KMS-11 (cell line): ENCODE measurements at regions not wholly inside any gene's neighbourhood (a gene's known extent, or its start where the extent isn't known, plus 50 kb on each side); places are given as distances from the start of the nearest gene placed in this dataset.

ENCODE experiments used
- H2AFZ ChIP-seq: fragments of 200-600 bp; sonication (generic); 2 replicates; pipeline ENCODE4 v1.6.1; 2016; ENCODE audit warnings: antibody characterized with exemption, mixed run types, low read depth
- H3K27ac ChIP-seq: fragments of 200-600 bp; sonication (generic); 2 replicates; pipeline ENCODE4 v1.6.1; 2016; ENCODE audit warnings: mild to moderate bottlenecking, mixed run types
- H3K27me3 ChIP-seq: fragments of 200-600 bp; sonication (generic); 2 replicates; pipeline ENCODE4 v1.6.1; 2017; ENCODE audit warnings: mild to moderate bottlenecking, low read depth, mixed run types, moderate library complexity; ENCODE audit not compliant: insufficient read depth
- H3K36me3 ChIP-seq: fragments of 200-600 bp; sonication (generic); 2 replicates; pipeline ENCODE4 v1.6.1; 2017; ENCODE audit warnings: mild to moderate bottlenecking, mixed run types; ENCODE audit not compliant: insufficient read depth
- H3K4me1 ChIP-seq: fragments of 200-600 bp; sonication (generic); 2 replicates; pipeline ENCODE4 v1.6.1; 2016; ENCODE audit warnings: mild to moderate bottlenecking, low read depth, mixed run types; ENCODE audit not compliant: poor library complexity, severe bottlenecking
- H3K4me2 ChIP-seq: fragments of 200-600 bp; sonication (generic); 2 replicates; pipeline ENCODE4 v1.7.0; 2016; ENCODE audit warnings: mild to moderate bottlenecking, mixed run types
- H3K4me3 ChIP-seq: fragments of 200-600 bp; sonication (generic); IDR thresholded peaks from 2 replicates; pipeline ENCODE4 v1.6.1; 2017; ENCODE audit warnings: low read depth, low read length, mixed read lengths; ENCODE audit not compliant: insufficient read depth
- H3K79me2 ChIP-seq: fragments of 200-600 bp; sonication (generic); 2 replicates; pipeline ENCODE4 v1.6.1; 2016; ENCODE audit warnings: low read depth, mixed run types; ENCODE audit not compliant: insufficient read depth
- H3K9ac ChIP-seq: fragments of 200-600 bp; sonication (generic); 2 replicates; pipeline ENCODE4 v1.6.1; 2016; ENCODE audit warnings: mild to moderate bottlenecking, mixed run types
- H4K20me1 ChIP-seq: fragments of 200-600 bp; sonication (generic); 2 replicates; pipeline ENCODE4 v1.6.1; 2016; ENCODE audit warnings: mild to moderate bottlenecking, mixed run types; ENCODE audit not compliant: insufficient read depth
- TF ChIP-seq, protein P1 (sequence below): fragments of 200-600 bp; sonication (generic); conservative IDR thresholded peaks from 2 replicates; pipeline ENCODE4 v1.6.1; 2017; ENCODE audit warnings: low read depth, mild to moderate bottlenecking, antibody characterized with exemption, low read length, moderate library complexity, mixed read lengths

DNA sequence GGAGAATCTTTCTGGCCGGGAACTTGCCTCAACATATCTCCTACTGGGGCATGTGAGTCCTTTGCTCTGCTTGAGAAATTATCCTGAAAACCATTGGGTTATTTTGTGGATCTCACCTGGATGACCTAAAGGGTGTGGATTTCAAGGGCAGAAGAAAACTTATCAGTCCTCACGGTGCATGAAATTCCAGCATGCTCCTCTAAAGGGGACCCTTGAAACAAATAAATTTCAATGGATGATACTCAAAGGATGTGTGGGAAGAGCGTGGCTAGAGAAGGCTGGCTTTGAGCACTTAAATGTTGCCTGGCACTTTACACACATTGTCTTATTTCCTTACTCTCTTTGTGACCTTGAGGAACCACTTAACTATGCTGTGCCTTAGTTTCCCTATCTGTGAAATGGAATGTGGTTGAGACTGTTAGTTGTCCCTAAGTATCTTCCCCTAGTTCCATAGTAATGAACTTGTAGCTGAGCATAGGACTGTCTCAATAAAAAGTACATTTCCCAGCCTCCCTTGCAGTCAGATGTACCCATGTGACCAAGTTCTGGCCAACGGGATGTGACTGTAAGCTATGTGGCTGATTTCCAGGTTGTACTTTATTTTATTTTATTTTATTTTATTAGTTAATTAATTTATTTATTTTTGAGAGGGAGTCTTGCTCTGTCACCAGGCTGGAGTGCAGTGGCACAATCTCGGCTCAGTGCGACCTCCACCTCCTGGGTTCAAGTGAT lies 81.9 kb upstream of the PTPN1 start:
- H3K4me3 ChIP-seq: no peak overlapping the region
- no peaks in the 10 kb centered on the region for H3K79me2 ChIP-seq
- no peaks in the 10 kb centered on the region for H3K36me3 ChIP-seq
- no peak overlapping the region for H3K4me2 ChIP-seq
- peaks cover 48% of the 10 kb centered on the region for H3K27me3 ChIP-seq
- no peak overlapping the region for H3K27ac ChIP-seq
- TF ChIP-seq, protein P1, sequence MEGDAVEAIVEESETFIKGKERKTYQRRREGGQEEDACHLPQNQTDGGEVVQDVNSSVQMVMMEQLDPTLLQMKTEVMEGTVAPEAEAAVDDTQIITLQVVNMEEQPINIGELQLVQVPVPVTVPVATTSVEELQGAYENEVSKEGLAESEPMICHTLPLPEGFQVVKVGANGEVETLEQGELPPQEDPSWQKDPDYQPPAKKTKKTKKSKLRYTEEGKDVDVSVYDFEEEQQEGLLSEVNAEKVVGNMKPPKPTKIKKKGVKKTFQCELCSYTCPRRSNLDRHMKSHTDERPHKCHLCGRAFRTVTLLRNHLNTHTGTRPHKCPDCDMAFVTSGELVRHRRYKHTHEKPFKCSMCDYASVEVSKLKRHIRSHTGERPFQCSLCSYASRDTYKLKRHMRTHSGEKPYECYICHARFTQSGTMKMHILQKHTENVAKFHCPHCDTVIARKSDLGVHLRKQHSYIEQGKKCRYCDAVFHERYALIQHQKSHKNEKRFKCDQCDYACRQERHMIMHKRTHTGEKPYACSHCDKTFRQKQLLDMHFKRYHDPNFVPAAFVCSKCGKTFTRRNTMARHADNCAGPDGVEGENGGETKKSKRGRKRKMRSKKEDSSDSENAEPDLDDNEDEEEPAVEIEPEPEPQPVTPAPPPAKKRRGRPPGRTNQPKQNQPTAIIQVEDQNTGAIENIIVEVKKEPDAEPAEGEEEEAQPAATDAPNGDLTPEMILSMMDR: no peak
- H3K4me1 ChIP-seq: no peaks in the 10 kb centered on the region
- no peak overlapping the region for H2AFZ ChIP-seq
- no peaks in the 10 kb centered on the region for H4K20me1 ChIP-seq
- no peak overlapping the region for H3K9ac ChIP-seq

DNA sequence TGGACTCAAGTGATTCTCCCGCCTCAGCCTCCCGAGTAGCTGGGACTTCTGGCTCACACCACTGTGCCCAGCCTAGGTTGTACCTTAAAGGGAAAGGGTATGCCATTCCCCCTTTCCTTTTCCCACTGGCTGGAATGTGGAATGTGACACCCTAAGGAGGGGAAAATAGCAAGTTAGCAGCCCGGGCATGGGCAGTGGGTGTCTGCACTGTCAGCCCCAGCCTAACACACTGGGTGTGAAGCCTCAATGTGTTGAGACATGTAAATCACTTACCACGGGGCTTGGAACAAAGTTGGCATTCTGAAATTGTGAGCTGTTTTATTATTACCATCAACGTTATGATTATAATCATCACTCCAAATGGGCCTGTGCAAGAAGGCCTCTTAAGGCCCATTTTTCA lies 80.8 kb upstream of the PTPN1 start:
- Histone ChIP-seq H3K27ac (no peak overlapping the region), H3K4me2 (no peak overlapping the region), H4K20me1 (no peaks in the 10 kb centered on the region), H2AFZ (no peak overlapping the region), H3K27me3 (peaks cover 37% of the 10 kb centered on the region), H3K4me1 (no peaks in the 10 kb centered on the region), H3K4me3 (no peak overlapping the region), H3K79me2 (no peaks in the 10 kb centered on the region), H3K9ac (no peak overlapping the region), H3K36me3 (no peaks in the 10 kb centered on the region)
- TF ChIP-seq, protein P1: no peak

DNA sequence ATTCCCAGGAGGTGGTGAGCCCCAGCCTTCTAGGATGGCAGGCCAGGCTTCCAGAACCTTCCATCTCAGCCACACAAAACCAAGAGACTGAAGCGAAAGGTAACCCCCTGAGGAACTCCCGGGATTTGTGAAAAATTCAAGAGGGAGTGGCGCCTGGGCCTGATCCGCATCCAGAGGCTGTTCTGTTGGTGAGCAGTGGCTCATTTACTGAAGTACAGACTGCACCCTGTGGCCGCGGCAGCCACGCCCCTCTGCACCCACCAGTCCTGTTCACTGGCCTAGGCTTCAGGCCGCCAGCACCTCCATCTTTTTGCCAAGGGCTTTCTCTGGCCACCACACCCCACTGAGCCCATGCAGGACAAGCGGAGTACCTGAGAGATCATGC lies 79.1 kb upstream of the PTPN1 start:
- H2AFZ ChIP-seq: no peak overlapping the region
- H3K4me2 ChIP-seq: no peak overlapping the region
- peaks cover 38% of the 10 kb centered on the region for H3K27me3 ChIP-seq
- no peaks in the 10 kb centered on the region for H3K36me3 ChIP-seq
- H4K20me1 ChIP-seq: no peaks in the 10 kb centered on the region
- no peaks in the 10 kb centered on the region for H3K4me1 ChIP-seq
- H3K4me3 ChIP-seq: no peak overlapping the region
- no peaks in the 10 kb centered on the region for H3K79me2 ChIP-seq
- TF ChIP-seq, protein P1: no peak
- no peak overlapping the region for H3K9ac ChIP-seq
- no peak overlapping the region for H3K27ac ChIP-seq

DNA sequence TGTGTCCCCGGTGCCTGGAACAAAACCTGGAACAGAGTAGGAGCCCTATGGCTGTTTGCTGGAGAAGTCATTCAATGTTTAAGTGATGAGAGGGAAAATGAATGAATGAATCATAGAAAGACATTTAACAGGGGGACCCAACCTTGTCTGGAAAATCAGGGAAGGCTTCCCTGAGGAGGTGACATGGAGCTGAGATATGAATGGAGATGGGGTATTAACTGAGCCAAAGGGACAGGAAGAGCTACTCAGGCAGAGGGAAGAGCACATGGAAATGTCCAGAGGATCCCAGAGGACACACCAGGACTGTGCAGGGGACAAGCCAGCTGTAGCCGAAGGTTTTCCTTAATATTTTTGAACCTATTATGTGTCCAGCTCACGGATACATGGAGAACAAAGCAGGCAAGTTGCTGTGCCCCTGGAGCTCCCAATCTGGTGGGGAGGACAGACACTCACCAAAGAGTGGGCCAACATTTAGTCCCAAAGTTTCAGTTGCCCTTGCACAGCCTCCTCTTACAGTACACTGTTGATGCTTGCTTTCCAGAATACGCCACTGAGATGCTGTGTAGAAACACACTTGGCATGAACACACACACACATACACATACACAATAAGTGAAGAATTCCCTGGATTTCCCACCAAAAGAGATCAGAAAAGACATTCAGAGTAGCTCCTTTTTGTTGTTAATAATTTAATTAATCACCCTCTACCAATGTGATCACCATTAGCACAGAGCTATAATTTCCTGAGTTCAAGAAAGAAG lies 77.0 kb upstream of the PTPN1 start:
- Histone ChIP-seq H3K36me3 (no peaks in the 10 kb centered on the region), H4K20me1 (no peaks in the 10 kb centered on the region), H3K4me3 (no peak overlapping the region), H2AFZ (no peak overlapping the region), H3K4me2 (no peak overlapping the region), H3K79me2 (no peaks in the 10 kb centered on the region), H3K27ac (no peak overlapping the region), H3K4me1 (no peaks in the 10 kb centered on the region), H3K9ac (no peak overlapping the region), H3K27me3 (peaks cover 21% of the 10 kb centered on the region)
- TF ChIP-seq, protein P1: no peak
